NOMO-1 treated with DMSO at 0.1 percent for 48 hours (cell line): ENCODE measurements at regions not wholly inside any gene's neighbourhood (a gene's known extent, or its start where the extent isn't known, plus 50 kb on each side); places are given as distances from the start of the nearest gene placed in this dataset.
A peak's percentile ranks its signal among the peaks of the same experiment; 100 is the strongest.

ENCODE experiments used
- DNase-seq: peaks from one replicate; lab custom pipeline; 2025; ENCODE audit not compliant: unreplicated experiment; lab: John Stamatoyannopoulos, UW

- no peak for DNase-seq
These were observed 105.2 kb upstream of the TAF1B start for GRCh38 chr2:9738062-9738461.

- DNase-seq = peak; percentile 26
These were observed 104.5 kb upstream of the TAF1B start for GRCh38 chr2:9738535-9739496.

GRCh38 chr2:9739531-9739964 is 103.7 kb upstream of the TAF1B start:
- no peak for DNase-seq

- DNase-seq = no peak
These were observed 102.7 kb upstream of the TAF1B start for GRCh38 chr2:9740382-9741073.

GRCh38 chr2:9741110-9741509 is 102.2 kb upstream of the TAF1B start:
- DNase-seq = no peak

GRCh38 chr2:9742601-9743000 is 100.7 kb upstream of the TAF1B start:
- no peak for DNase-seq

GRCh38 chr2:9744256-9745004 is 98.8 kb upstream of the TAF1B start:
- DNase-seq = no peak

- no peak for DNase-seq
These were observed 97.9 kb upstream of the TAF1B start for GRCh38 chr2:9745153-9745899.

- no peak for DNase-seq
These were observed 95.9 kb upstream of the TAF1B start for GRCh38 chr2:9747396-9747795.

GRCh38 chr2:9748577-9748976 is 94.7 kb upstream of the TAF1B start:
- no peak for DNase-seq

GRCh38 chr2:9749546-9750223 is 93.6 kb upstream of the TAF1B start:
- DNase-seq = no peak

- DNase-seq = no peak
These were observed 92.8 kb upstream of the TAF1B start for GRCh38 chr2:9750224-9751215.

- DNase-seq = no peak
These were observed 91.4 kb upstream of the TAF1B start for GRCh38 chr2:9751831-9752230.

GRCh38 chr2:9752441-9753275 is 90.6 kb upstream of the TAF1B start:
- peak; percentile 59 for DNase-seq

- DNase-seq = peak; percentile 90
These were observed 90.0 kb upstream of the TAF1B start for GRCh38 chr2:9753276-9753600.

- no peak for DNase-seq
These were observed 89.4 kb upstream of the TAF1B start for GRCh38 chr2:9753665-9754531.

- no peak for DNase-seq
These were observed 88.8 kb upstream of the TAF1B start for GRCh38 chr2:9754532-9754887.
